Panc1 (cell line): ENCODE measurements at regions not wholly inside any gene's neighbourhood (a gene's known extent, or its start where the extent isn't known, plus 50 kb on each side); places are given as distances from the start of the nearest gene placed in this dataset.

Source experiments
- ATAC-seq: fragments of 200-7000 bp; cut with Tn5 transposase; 2 replicates; pipeline ENCODE4 v1.9.1; 2020; ENCODE audit warnings: mild to moderate bottlenecking, moderate library complexity
- BruUV-seq: library from RNA; stranded (reverse); fragments of 400-500 nt; replicated peaks from 2 replicates; lab custom pipeline; 2021; lab: Mats Ljungman, UMichigan
- CTCF ChIA-PET: fragments of 300-600 bp; sonication (Branson Sonifier 250); formaldehyde crosslinking; loops from one replicate; lab custom pipeline; 2022; ENCODE audit warnings: antibody characterized with exemption; lab: Charles Lee
- POLR2A ChIA-PET: fragments of 300-600 bp; sonication (Branson Sonifier 250); formaldehyde crosslinking; loops from one replicate; lab custom pipeline; 2022; ENCODE audit warnings: antibody characterized with exemption; lab: Charles Lee
- DNase-seq: peaks from one replicate; pipeline ENCODE4 v3.0.0-alpha.2; 2010; ENCODE audit warnings: low read depth, low spot score
- H3K27ac ChIP-seq: 2 replicates; pipeline ENCODE4 v1.5.1; 2011; ENCODE audit warnings: mild to moderate bottlenecking, low read length, inconsistent platforms
- H3K27me3 ChIP-seq: fragments of 200-500 bp; sonication (Bioruptor generic); 2 replicates; pipeline ENCODE4 v1.6.0; 2014; ENCODE audit warnings: low read length, inconsistent platforms; ENCODE audit not compliant: control insufficient read depth, insufficient read depth
- H3K36me3 ChIP-seq: fragments of 200-500 bp; sonication (Bioruptor generic); 2 replicates; pipeline ENCODE4 v1.5.1; 2014; ENCODE audit warnings: inconsistent platforms, mild to moderate bottlenecking, low read length, moderate library complexity; ENCODE audit not compliant: control insufficient read depth, insufficient read depth
- H3K4me1 ChIP-seq: 2 replicates; pipeline ENCODE4 v1.5.1; 2011; ENCODE audit warnings: inconsistent platforms, mild to moderate bottlenecking, low read length, moderate library complexity; ENCODE audit not compliant: control insufficient read depth, insufficient read depth
- H3K4me3 ChIP-seq, 2 experiments: 2 replicates each; pipeline ENCODE4 v1.5.1; 2011 to 2012; ENCODE audit warnings: low read depth in 2 of 2, low read length in 2 of 2, mild to moderate bottlenecking in 2 of 2, inconsistent platforms in 1 of 2, moderate library complexity in 1 of 2
- H3K9me3 ChIP-seq: fragments of 200-500 bp; sonication (Bioruptor generic); 2 replicates; pipeline ENCODE4 v1.5.1; 2014; ENCODE audit warnings: low read depth, mild to moderate bottlenecking, inconsistent platforms, low read length, moderate library complexity; ENCODE audit not compliant: control insufficient read depth, insufficient read depth
- CTCF ChIP-seq: fragments of 450-650 bp; IDR thresholded peaks from 2 replicates; pipeline ENCODE4 v1.5.1; 2017; ENCODE audit warnings: mild to moderate bottlenecking
- POLR2AphosphoS5 ChIP-seq: IDR thresholded peaks from 2 replicates; pipeline ENCODE4 v1.6.1; 2012; ENCODE audit warnings: mild to moderate bottlenecking, low read depth, low read length, moderate library complexity
- REST ChIP-seq, 2 experiments: IDR thresholded peaks; 2 replicates each; pipeline ENCODE4 v1.6.1; 2011 to 2012; ENCODE audit warnings: low read depth in 2 of 2, control low read depth in 1 of 2, low read length in 1 of 2, mild to moderate bottlenecking in 1 of 2, moderate library complexity in 1 of 2; ENCODE audit not compliant: insufficient read depth in 1 of 2
- SIN3A ChIP-seq: IDR thresholded peaks from 2 replicates; pipeline ENCODE4 v1.6.1; 2012; ENCODE audit warnings: low read depth, mild to moderate bottlenecking, low read length, moderate library complexity, borderline replicate concordance; ENCODE audit not compliant: insufficient read depth
- TCF7L2 ChIP-seq: IDR thresholded peaks from 2 replicates; pipeline ENCODE4 v1.6.1; 2011; ENCODE audit warnings: mild to moderate bottlenecking, low read depth, low read length, inconsistent platforms
- in situ Hi-C: cut with HindIII; loops from 2 replicates; pipeline ENCODE4 v1.10.0; 2016; ENCODE audit warnings: low sequenced_read_pairs, low pct_unique_long_range_greater_than_20kb
- intact Hi-C: fragments of 100-400 bp; cut with micrococcal nuclease; formaldehyde crosslinking; loops from one replicate; pipeline ENCODE4 v1.10.0; 2022; ENCODE audit not compliant: unreplicated experiment

- no peak for ATAC-seq
- DNase-seq, result no peak
- no TSS peak for BruUV-seq
- H3K4me3 ChIP-seq, result no peak overlapping the region
- H3K27me3 ChIP-seq, result no peaks in the 10 kb centered on the region
- ChIA-PET POLR2A (no interaction called here), CTCF (no interaction called here)
- intact Hi-C loops (no loop called here), in situ Hi-C loops (no loop called here)
- H3K27ac ChIP-seq, result no peak overlapping the region
- TF ChIP-seq SIN3A, result no peak
- TF ChIP-seq CTCF, result no peak
- TF ChIP-seq POLR2AphosphoS5, result no peak
- no peak for TF ChIP-seq TCF7L2
- TF ChIP-seq REST (IDR thresholded peaks at IDR 0.05; ENCODE audit: insufficient read depth in 1 of 2, low read depth in 2 of 2, low read length in 1 of 2), result no peak
- no peaks in the 10 kb centered on the region for H3K36me3 ChIP-seq
- H3K9me3 ChIP-seq, result no peaks in the 10 kb centered on the region
- no peaks in the 10 kb centered on the region for H3K4me1 ChIP-seq
These were observed 152.0 kb upstream of the EDNRA start for GRCh38 chr4:147328756-147329446.

- ATAC-seq, result no peak
- CTCF ChIA-PET, result no interaction called here
- no peak for DNase-seq
- intact Hi-C loops, result no loop called here
- Histone ChIP-seq H3K4me1 (no peaks in the 10 kb centered on the region), H3K27me3 (no peaks in the 10 kb centered on the region), H3K4me3 (no peak overlapping the region), H3K27ac (no peak overlapping the region), H3K9me3 (no peaks in the 10 kb centered on the region), H3K36me3 (no peaks in the 10 kb centered on the region)
- in situ Hi-C loops, result no loop called here
- BruUV-seq, result no TSS peak
- POLR2A ChIA-PET, result no interaction called here
- TF ChIP-seq CTCF (no peak), TCF7L2 (no peak), SIN3A (no peak), POLR2AphosphoS5 (no peak), REST (IDR thresholded peaks at IDR 0.05; ENCODE audit: insufficient read depth in 1 of 2, low read depth in 2 of 2, low read length in 1 of 2) (no peak)
These were observed 148.8 kb upstream of the EDNRA start for GRCh38 chr4:147332091-147332490.
